Hematopoietic multipotent progenitor cell (in vitro differentiated cells): ENCODE measurements at regions not wholly inside any gene's neighbourhood (a gene's known extent, or its start where the extent isn't known, plus 50 kb on each side); places are given as distances from the start of the nearest gene placed in this dataset.

Experiments
- DNase-seq, 3 donors: peaks; one replicate each; pipeline ENCODE4 v3.0.0-alpha.2; 2011 to 2015; ENCODE audit warnings: low read depth in 2 of 3, low spot score in 2 of 3

DNA sequence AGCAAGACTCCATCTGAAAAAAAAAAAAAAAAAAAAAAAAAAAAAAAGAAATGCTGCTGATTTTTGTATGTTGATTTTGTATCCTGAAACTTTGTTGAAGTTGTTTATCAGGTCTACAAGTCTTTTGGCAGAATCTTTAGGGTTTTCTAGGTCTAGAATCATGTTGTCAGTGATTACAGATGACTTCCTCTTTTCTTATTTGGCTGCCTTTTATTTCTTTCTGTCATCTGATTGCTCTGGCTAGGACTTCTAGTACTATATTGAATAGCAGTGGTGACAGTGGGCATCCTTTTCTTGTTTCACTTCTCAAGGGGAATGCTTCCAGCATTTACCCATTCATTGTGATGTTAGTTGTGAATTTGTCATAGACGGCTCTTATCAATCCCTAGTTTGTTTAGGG, 334.4 kb downstream of the SPRY1 start:
- DNase-seq = peak in 1 of 3 donors; percentile 76

- DNase-seq = no peak
Observed at GRCh38 chr4:123737156-123737555, 340.6 kb downstream of the SPRY1 start.

DNA sequence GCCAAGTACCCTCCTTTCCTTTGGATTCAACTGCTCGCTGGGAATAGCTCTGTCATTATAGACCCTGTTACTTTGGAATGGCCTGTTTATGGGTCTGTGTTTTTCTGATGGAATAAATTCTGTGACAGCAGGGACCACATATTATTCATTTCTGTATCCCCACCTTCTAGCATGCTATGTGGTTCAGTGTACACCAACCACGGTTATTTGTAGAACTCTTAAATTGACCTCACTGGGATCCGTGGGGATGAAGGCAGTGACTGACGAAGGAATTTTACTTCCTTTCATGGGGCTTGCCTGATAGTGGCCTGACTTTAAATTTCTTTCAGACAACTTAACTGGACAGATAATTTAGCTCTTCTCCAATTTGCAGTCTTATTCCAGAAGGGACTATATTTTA, 343.2 kb downstream of the SPRY1 start:
- DNase-seq = no peak

GRCh38 chr4:123740236-123740635, 343.6 kb downstream of the SPRY1 start:
- DNase-seq = no peak

DNA sequence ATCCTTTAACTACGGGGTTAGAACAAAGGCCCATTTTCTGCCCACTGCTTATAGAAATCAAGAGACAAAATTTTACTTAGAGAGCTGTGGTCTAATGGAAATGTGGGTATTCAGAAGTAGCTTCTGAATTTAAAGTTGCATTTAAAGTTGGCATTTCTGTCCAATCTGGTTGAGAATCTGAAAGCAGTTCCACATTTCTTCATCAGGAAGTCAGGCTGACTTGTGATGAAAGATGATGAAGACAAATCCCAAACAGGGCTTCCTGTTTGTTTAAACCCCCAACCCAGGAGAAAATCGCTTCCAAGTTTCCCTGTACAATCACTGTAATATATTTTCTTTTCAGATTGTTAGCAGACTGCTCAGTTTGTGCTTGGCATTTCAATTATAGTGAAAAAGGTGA, 345.3 kb downstream of the SPRY1 start:
- DNase-seq = no peak

GRCh38 chr4:123743848-123744247, 347.3 kb downstream of the SPRY1 start:
- DNase-seq = no peak

- DNase-seq = peak in 2 of 3 donors; percentile 20 to 43
Observed at GRCh38 chr4:123744664-123745290, 348.2 kb downstream of the SPRY1 start.

- peak in 2 of 3 donors; percentile 26 to 47 for DNase-seq
Observed at GRCh38 chr4:123747016-123747415, 350.4 kb downstream of the SPRY1 start.

GRCh38 chr4:123748806-123749205, 352.2 kb downstream of the SPRY1 start:
- no peak for DNase-seq

DNA sequence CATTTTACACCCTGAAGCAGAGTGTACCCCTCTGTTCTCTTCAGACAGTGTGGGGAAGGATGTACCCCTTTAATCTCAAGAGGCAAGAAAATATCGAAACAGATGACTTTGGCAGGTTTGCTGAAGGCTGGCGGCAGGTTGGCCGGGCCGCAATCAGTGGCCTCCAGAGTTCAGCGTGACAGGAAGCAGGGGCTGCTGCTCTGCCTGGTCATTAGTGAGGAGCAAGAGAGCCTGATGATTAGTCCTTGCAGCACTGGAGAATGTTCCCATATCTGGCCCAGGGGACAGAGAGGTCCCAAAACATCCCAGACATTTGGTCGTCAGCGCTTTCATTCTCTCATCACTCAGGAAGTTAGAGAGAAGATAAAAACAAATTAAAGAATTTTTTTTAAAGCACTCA, 352.8 kb downstream of the SPRY1 start:
- peak in 1 of 3 donors; percentile 26 for DNase-seq

DNA sequence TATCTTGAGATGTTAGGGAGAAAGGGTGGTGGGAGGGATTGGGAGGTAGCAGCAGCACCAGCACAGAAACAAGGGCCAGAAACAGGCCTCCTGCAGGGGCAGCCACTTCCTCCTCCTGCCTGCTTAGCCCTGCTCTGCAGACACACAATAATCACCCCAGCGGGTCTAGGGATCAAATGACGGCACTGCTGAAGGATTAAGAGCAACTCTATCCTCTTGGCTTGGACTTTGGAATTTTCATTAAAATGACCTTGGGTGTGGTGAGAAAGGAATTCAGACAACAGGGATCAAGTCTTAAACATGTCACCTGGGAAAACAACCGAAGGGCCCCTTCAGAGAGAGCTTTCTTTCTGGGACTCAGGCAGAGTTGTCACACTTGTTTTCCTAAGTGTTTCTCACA, 353.4 kb downstream of the SPRY1 start:
- no peak for DNase-seq

DNA sequence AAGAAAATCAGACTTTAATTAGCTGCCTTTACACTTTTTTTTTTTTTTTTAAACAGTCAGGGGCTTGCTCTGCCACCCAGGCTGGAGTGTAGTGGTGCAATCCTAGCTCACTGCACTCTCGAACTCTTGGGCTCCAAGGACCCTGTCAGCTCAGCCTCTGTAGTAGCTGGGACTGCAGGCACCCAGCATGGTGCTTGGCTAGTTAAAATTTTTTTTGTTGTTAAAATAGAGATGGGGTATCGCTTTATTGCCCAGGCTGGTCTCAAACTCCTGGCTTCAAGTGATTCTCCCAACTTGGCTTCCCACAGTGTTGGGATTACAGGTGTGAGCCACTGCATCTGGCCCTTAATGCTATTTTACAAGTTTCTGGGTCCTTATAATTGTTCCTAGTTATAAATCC, 359.1 kb downstream of the SPRY1 start:
- DNase-seq = no peak

DNA sequence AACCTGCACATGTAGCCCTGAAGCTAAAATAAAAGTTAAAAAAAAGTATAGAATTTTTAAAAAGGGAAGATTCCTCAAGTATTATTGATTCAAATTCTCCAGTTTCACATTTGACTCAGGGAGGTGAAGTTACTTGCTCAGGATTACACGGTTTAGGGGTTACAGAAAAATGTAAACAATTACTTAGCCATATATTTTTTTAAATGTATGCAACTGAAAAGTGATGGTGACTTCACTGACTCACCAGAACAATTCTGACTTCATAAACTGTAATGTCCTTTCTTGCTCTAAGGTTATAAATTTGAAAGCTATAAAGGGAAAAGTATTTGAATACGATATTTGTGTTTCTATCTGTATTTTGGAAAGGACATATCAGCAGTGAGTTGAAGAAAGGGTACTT, 371.2 kb downstream of the SPRY1 start:
- no peak for DNase-seq

DNA sequence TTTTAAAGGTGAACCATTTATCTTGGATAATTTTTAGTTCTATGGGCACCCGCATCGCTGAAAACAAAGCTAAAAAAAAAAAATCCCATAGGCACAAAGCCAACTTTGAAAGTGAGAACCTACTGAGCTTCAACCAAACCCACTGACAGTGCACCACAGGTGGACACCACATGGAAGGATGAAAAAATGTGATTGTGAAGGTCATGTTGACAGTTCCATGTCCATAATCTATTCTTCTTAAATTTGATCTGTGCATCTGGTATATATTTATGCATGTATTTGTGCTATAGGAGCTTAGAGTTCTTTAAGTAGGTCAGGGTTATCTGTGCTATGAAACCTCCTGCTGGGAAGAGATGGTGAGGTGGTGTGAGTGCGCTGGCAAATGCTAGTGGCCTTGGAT, 374.3 kb downstream of the SPRY1 start:
- DNase-seq = no peak

DNA sequence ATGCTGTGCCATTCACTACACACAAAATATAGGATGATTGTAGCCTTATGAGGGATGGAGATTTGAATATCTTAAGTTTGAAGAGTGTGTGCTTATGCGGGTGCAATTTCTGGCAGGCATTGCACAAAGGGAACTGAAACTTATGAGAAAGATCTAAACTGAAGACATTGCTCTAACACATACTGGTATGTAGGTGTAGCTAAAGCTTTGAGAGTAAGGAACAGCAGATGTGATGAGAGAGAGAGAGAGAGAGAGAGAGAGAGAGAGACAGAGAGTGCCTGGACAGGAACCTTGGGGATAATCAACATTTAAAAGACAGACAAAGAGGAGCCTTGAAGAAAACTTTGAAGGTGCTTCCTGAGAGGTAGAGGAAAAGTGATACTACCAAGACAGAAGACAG, 379.7 kb downstream of the SPRY1 start:
- no peak for DNase-seq

GRCh38 chr4:123777373-123777772, 380.8 kb downstream of the SPRY1 start:
- no peak for DNase-seq

DNA sequence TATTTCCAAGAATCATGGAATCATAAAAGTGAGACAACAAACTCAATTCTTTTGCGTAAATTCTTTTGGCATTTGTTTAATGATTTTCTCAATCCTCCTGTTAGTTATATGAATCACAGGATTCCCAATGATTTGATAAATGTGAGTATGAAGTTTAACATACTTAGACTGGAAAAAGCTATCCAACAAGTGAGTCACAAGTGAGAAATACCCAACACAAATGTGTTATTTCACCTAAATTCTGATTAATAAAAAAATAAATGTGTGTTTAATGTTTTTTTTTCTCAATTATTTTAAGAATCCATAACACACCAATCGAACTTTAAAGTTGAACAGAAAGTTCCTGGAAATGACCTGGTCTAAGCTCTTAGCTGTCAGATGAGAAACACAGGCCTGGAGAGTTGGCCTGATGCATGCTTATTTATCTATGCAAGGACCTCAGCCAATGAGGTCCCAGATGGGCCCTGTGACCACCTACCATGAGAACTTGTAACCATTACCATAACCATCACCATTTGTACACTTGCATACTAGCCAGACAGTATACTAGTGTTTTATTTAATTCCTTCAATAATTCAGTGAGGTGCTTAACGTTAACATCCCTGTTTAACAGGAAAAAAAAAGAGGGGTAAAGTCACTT, 386.7 kb downstream of the SPRY1 start:
- no peak for DNase-seq

DNA sequence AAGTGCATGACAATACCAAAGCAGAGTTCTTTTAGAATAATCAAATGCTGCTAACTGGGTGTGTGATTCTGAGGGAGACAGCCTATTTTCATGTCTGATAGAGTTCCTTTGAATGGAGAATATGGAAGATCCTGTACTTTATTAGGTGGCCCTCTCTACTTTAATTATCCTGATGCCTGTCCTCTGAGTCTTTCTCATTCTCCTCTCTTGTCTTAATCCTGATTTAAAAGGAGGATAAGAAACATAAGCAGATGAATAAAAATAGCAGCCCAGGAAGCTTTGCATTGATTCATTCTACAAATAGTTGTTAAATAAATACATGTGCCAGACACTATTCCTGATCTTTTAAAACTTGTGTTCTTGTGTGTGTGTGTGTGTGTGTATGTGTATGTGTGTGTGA, 387.3 kb downstream of the SPRY1 start:
- DNase-seq = no peak

- DNase-seq = no peak
Observed at GRCh38 chr4:123784626-123785025, 388.0 kb downstream of the SPRY1 start.

DNA sequence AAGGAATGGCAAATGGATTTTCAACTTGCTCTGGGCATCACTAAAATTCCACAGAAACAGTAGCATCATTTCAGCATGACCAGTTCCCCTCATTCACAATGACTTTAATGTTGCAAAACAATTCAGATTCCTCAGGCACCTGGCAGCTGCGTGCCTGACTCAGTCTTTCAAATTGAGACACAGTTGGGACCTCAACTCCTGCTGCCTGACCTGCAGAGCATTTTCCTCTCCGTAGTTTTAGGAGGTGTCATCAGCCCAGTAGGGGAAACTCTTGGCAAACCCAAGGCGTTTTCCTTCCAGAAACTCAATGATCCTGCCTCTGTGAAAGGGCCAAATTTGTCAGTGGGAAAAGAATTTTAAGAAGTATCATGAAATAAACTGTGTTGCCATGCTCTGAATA, 388.9 kb downstream of the SPRY1 start:
- DNase-seq = no peak

DNA sequence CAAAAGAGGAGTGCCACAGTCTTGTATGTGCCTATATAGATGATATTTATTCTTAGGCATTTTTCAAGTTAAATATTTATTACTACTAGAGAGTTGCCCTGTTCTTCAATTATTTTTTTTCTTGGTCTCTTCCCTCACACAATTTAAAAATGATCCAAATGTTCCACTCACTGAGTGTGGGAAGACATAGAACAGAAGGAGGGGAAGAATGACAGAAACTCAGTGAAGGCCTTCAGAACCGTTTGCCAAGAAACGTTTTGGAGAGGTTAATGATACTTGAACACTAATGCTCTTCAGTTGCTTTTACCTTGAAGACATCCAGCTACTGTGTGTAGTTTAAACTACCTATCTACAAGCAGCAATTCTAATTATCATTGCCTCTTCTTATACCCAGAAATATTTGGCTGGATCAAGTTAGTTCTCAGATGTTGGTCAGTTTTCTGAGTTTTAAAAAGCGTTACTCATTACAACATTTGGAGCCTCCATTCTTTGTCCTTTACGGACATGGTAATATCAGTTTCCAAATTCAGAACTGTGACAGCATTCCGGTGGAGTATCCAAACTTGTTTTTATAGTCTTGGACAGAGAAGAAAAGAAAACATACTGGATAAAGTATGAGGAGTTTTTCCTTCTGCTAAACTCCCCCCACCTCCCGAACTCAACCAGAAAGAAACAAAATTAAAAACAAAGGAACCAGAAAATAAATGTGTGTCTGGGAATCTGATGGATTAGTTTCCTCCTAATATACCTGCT, 389.7 kb downstream of the SPRY1 start:
- no peak for DNase-seq

- no peak for DNase-seq
Observed at GRCh38 chr4:123786920-123787319, 390.3 kb downstream of the SPRY1 start.
